HG03457 (cell line): ENCODE measurements at regions not wholly inside any gene's neighbourhood (a gene's known extent, or its start where the extent isn't known, plus 50 kb on each side); places are given as distances from the start of the nearest gene placed in this dataset.

Source experiments
- ATAC-seq: cut with Tn5 transposase; IDR thresholded peaks from one replicate; pipeline ENCODE4 v1.9.1; 2021; ENCODE audit warnings: moderate number of reproducible peaks; ENCODE audit not compliant: unreplicated experiment

GRCh38 chr5:35478856-35479682 is 138.6 kb upstream of the SPEF2 start:
- ATAC-seq = no peak

- ATAC-seq = no peak
These were observed 139.8 kb upstream of the SPEF2 start for GRCh38 chr5:35477911-35478310.

GRCh38 chr5:35477321-35477720 is 140.3 kb upstream of the SPEF2 start:
- ATAC-seq = no peak

GRCh38 chr5:35476797-35477196 is 140.9 kb upstream of the SPEF2 start:
- no peak for ATAC-seq

GRCh38 chr5:35476036-35476435 is 141.6 kb upstream of the SPEF2 start:
- no peak for ATAC-seq

GRCh38 chr5:35473589-35473988 is 144.1 kb upstream of the SPEF2 start:
- no peak for ATAC-seq

GRCh38 chr5:35470866-35471265 is 146.8 kb upstream of the SPEF2 start:
- no peak for ATAC-seq

- ATAC-seq = no peak
These were observed 148.9 kb upstream of the SPEF2 start for GRCh38 chr5:35468811-35469210.

- ATAC-seq = no peak
These were observed 150.9 kb upstream of the SPEF2 start for GRCh38 chr5:35466746-35467145.

- ATAC-seq = no peak
These were observed 152.9 kb upstream of the SPEF2 start for GRCh38 chr5:35464757-35465156.

GRCh38 chr5:35461530-35461929 is 156.1 kb upstream of the SPEF2 start:
- no peak for ATAC-seq

- no peak for ATAC-seq
These were observed 158.8 kb upstream of the SPEF2 start for GRCh38 chr5:35458824-35459207.

GRCh38 chr5:35457912-35458823 is 159.5 kb upstream of the SPEF2 start:
- no peak for ATAC-seq

GRCh38 chr5:35456506-35456905 is 161.2 kb upstream of the SPEF2 start:
- ATAC-seq = no peak

- no peak for ATAC-seq
These were observed 163.6 kb upstream of the SPEF2 start for GRCh38 chr5:35454011-35454525.

GRCh38 chr5:35443803-35444595 is 173.7 kb upstream of the SPEF2 start:
- ATAC-seq = no peak

- ATAC-seq = no peak
These were observed 174.6 kb upstream of the SPEF2 start for GRCh38 chr5:35442885-35443639.

- no peak for ATAC-seq
These were observed 177.3 kb upstream of the SPEF2 start for GRCh38 chr5:35440409-35440808.

- no peak for ATAC-seq
These were observed 178.9 kb upstream of the SPEF2 start for GRCh38 chr5:35438786-35439185.

- ATAC-seq = no peak
These were observed 179.4 kb upstream of the SPEF2 start for GRCh38 chr5:35438288-35438687.
